Activated T-helper 9 cell treated with anti-CD3 and anti-CD28 coated beads, Interleukin-2, amount 50 U/mL, for 16 hours (primary cell): ENCODE measurements at regions not wholly inside any gene's neighbourhood (a gene's known extent, or its start where the extent isn't known, plus 50 kb on each side); places are given as distances from the start of the nearest gene placed in this dataset.
"Not testable (repeated sequence)": the region's sequence is repeated elsewhere in the genome, so short reads cannot be mapped to it uniquely, and the experiment has no call there.

Experiments
- DNase-seq: peaks from one replicate; pipeline ENCODE4 v3.0.0-alpha.2; 2020; ENCODE audit warnings: low read depth

DNA sequence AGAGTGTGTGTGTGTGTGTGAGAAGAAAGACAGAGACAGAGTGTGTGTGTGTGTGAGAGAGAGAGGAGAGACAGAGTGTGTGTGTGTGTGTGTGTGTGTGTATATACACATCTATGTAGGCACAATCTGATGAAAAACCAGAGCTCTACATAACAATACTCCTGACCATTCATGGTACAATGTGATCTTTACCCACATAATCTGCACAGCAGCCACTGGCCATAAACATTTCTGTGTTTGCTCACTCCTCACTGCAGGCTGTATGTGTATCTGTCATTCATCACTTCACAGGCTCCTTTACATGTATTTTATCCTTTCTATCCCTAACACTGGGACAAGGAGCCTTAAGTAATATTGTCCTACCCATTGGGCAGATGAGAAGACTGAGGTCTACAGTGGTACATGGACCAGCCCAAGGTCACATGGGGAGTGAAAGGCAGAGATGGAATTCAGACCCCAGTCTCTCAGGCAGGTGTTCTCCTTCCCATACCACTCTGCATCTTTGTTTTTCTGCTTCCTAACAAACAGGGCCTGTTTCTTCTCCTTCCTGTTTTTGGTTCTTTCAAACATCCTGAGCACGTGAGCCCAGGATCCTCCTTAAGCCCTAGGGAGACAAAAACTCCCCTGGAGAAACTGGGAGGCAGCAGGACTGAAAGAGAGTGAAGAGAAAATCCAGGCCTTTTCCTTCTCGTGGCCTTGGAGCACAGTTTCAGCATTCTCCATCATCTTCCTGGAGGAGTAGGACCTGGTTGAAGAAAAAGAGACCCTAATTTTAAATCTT lies 201.7 kb upstream of the MSX2 start:
- DNase-seq = no peak

DNA sequence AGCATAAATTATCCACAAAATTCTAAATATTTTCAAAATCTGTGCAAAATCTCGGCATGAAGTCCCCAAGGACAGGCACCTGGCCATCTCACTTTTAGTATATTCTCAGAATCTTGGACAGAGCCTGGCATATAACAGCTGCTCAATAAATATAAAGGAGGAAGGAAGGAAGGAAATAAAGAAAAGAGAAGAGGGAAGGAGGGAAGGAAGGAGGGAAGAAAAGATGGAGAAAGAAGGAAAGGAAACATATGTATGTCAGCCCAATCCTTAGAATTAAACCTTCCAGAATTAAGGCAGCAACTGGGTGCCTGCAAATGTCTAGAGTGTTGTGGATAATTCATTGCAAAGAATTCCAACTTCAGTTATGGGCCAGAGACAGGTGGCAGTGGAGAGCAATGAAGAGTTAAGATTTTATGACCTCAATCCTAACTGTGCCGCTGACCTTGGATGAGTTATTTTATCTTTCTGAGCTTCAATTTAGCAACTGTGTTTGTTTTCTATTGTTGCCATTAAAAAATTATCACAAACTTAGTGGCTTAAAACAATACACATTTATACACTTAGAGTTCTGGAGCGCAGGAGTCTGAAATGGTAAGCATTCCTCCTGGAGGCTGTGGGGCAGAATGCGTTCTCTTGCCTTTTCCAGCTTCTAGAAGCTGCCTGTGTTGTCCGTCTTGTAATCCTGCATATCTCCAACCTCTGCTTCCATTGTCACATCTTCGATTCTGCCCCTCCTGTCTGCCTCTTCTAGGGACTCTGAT lies 200.9 kb upstream of the MSX2 start:
- DNase-seq = no peak

DNA sequence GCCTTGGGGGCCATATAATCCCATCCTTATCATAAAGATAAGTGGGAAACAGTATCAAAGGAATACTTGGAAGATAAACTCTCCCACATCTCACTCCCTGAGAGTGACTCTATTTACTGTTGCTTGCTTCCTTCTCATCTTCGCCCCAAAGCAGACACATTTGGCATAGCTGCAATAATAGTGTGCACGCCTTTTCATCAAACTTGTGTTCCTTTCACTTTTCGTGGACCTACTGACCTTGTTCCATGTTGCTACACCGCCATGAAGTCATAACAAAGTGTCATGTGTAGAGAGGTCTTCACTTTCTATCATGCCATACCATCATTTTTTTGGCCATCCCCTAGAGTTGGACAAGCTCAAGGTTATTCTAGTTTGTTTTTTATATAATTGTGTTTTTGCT lies 200.0 kb upstream of the MSX2 start:
- DNase-seq = no peak

DNA sequence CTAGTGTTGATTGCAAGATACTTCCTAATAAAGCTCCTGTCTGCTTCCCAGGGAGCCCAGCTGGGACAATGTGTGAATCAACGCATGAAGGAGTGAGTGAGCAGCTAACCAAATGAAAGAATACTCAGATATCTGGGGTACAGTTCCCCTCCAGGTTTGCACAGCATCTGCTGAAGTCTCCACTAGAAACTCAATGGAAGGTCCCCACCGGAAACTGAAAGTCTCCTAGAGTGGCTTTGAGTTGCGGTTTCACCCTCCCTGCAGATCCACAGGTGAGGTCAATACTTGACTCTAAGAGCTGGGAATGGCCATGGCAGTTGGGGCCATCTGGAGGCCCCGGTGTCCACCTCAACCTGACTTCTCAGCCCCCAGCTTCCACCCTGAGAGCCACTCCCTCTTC lies 198.2 kb upstream of the MSX2 start:
- DNase-seq = no peak

DNA sequence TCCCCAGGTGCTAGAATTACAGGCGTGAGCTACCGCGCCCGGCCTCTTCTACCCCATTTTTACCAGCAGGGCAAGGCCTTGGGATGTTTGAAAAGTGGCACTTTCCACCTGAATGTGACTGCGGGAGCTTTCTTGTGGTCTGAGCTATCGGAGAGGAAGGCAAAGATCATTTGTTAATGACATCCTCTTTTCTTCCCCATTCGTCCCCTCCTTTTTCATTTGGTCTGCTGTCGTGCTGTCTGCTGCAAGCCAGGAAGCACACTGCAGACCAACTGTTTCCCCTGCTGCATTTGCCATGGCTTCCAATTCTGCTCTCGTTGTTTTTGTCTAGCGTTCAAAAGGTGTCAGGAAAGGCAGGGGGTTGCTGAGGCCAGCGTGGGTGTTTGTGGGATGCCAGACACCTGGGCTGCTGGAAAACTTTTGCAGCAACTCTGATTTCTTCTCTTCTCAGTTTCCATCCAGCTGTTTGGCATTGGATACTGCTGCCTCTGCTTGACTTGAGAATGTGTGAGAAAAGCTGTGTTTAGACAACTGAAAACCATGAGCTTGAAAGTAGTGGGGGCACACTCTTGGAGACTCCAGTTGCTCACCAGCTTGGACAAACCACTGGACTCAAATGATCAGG lies 196.4 kb upstream of the MSX2 start:
- DNase-seq = no peak

DNA sequence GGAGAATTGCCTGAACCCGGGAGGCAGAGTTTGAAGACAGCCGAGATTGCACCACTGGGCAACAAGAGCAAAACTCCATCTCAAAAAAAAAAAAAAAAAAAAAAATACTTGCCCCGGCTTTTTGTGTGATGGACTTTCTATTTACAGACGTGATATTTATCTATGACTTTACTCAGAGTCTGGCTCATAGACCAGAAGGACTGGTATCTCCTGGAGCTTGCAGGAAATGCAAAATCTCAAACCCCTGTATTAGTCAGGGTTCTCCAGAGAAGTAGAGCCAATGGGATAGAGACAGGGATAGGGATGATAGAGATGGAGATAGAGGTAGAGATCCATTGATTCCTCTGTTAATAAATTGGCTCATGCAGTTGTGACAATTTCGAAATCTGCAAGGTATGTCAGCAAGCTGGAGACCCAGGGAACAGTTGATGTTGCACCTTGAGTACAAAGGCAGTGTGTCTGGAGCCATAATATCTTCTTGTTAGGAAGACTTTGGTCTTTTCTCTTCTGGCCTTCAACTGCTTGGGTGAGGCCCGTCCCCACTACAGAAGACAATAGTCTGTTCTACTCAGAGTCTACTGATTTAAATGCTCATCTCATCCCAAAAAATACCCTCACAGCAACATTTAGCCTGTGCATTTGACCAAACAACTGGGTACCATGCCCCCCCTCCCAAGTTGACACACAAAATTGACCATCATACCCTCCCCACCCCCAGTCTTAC lies 195.4 kb upstream of the MSX2 start:
- DNase-seq = no peak

DNA sequence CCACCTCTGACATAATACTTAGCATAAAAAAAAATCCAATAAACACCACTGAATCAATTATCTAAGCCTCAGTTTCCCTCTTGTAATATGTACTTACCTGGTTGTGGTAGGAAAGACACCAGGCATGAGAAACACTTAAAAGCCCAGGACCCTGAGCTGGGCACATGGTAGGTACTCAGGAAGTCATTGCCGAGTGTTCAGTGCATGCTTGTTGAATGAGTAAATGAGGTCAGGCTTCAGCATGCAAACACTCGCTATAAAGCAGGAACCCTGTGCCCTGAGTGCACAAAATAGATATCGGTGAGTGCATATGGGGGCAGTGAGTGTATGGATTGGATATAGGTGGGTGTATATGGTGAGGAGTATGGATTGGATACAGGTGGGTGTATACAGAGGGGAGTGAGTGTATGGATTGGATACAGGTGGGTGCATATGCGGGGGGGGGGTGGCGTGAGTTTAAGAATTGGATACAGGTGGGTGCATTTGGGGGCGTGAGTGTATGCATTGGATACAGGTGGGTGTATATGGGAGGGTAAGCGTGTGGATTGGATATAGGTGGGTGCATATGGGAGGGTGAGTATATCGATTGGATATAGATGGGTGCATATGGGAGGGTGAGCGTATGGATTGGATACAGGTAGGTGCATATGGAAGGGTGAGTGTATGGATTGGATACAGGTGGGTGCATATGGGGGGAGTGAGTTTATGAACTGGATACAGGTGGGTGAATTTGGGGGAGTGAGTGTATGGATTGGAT lies 194.3 kb upstream of the MSX2 start:
- DNase-seq = no peak

DNA sequence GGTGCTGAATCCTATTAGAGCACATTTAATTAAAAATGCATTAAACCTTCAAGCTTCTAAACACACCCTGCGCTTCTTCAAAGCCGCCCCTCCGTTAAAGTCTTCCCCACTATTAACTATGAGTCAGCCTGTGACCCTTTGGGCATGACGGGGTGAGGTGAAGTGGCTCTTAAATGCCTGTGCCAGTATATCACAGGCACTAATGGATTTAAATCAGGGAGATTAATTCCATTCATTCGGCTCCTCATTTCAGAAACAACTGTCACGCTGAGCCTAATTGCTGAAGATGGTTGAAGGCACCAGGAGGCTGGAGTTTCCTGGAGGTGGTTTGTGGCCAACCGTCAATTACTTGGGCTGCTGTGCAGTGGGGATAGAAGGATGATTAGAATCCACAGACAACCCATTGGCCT lies 192.6 kb upstream of the MSX2 start:
- no peak for DNase-seq

DNA sequence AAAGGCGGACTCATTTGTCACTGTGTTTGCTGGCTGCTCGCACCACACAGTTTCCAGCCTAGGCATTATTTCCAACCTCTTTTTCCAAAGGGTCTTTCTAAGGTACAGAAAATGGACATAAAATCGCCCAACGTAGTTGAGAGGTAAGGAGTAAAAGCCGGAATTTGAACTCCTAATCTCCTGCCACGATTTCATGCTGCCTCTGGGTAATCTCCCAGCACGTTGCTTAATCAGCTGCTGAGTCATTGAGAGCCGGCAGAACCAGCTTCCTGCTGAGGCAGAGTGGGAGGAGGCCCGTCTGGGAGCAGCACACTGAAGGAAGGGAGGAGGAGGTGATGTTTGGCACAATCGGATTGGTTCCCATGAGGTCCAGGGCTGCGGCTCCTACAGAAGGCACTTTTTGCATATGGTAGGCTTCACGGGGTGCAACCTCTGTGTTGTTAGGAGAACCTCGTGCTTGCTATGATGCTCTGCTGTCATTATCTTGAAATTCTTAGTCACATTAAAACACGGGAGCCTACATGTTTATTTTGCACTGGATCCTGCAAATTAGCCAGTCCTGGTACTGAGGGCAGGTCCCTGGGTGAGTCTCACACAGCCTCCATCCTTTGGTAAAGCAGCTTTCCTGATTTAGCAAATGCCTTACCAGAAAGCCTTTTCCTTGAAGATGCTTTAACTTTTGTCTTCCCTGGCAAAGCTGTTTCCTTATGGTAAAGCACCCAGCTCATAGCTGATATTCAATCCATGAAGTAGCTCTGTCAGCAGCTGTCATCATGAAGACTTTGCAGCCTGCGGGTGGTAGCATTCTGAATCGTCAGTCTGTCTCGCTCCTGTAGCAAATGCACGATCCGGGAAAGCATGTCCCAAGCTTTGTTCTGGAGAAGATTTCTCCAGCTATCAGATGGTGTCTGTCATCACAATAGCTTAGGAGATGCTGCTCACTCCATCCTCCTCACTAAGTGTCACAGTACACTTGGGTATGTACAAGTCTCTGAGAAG lies 191.6 kb upstream of the MSX2 start:
- no peak for DNase-seq

DNA sequence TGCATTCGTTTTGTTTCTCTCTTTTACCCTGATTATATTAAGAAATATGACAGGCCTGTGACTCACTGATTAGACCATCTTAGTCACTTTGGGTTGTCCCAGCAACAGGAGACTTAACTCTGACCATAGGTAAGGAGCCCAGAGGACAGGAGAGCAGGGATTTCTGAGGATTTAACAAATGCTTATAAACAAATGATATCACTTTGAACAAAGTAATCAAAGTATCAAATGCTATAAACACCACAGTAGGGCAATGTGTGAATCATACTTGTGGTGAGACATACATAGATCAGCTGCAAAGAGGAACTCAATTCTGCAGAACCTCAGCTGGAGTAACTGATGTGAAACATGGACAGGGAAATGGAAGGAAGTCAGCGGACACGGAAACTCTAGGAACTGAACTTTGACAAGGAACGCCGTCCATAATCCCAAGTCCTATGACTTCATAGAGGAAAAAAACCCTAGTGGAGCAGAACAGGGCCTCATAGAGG lies 190.6 kb upstream of the MSX2 start:
- no peak for DNase-seq

DNA sequence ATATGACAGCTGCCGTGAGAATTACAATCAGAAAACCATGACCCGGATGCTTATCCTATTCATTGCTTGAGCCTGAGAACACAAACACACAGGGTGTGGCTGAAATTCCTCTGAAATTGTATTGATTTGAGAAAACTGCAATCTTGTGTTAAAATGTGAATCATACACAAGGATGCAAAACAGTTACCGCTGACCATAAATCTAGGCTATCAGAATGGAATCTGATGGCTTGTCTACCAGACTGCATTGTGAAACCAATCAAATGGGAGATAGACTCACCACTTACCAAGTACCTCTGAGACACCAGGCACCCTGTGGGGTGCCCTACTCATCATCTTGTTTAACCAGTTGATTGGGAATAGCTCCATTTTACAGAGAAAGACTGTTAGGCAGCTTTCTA lies 188.7 kb upstream of the MSX2 start:
- no peak for DNase-seq

DNA sequence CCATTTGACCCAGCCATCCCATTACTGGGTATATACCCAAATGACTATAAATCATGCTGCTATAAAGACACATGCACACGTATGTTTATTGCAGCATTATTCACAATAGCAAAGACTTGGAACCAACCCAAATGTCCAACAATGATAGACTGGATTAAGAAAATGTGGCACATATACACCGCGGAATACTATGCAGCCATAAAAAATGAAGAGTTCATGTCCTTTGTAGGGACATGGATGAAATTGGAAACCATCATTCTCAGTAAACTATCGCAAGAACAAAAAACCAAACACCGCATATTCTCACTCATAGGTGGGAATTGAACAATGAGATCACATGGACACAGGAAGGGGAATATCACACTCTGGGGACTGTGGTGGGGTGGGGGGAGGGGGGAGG lies 184.6 kb upstream of the MSX2 start:
- DNase-seq = not testable (repeated sequence)

DNA sequence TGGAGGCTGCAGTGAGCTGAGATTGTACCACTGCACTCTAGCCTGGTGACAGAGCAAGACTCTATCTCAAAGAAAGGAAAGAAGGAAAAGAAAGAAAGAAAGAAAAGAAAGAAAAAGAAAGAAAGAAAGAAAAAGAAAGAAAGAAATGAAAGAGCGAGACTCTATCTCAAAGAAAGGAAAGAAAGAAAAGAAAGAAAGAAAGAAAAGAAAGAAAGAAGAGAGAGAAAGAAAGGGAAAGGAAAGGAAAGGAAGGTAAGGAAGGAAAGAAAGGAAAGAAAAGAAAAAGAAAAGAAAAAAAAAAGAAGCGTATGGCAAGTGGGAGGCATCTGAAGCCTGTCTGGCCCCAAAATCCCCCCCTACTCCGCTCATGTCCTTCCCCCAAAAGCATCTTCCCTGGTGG lies 182.3 kb upstream of the MSX2 start:
- no peak for DNase-seq

DNA sequence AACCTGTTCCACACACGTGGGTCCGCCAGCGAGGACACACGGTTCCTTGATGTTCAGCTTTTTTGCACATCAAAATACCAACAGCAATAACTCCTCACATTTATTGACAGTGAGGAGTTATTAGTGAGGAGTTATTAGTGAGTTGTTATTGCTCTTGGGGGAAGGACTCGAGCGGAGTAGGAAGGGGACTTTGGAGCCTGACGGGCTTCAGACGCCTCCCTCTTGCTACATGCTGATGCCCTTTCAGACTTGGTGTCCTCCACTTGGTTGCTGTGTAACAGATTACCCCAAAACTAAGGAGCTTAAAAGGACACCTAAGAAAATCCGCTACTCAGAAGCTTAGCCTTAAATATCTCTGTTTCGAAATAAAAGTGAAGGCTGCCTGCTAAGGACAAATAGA lies 181.9 kb upstream of the MSX2 start:
- no peak for DNase-seq

DNA sequence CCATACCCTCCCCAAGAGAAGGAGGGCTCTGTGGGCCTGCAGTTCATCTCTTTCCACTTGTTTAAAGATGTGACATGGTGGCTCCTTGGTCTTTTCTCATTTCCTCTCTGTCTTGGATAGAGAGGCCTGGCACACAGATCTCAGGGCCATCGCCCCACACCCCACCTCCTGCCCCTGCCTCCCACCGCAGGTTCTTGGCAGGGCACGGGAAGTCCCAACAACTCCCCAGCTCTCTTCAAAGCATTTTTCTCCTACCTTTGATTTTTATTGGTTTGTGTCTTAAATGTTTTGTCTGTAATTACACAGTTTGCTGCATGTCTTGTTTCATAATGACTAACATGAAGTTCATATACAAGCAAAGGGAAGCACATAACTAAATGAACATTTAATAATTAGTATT lies 178.5 kb upstream of the MSX2 start:
- DNase-seq = no peak

DNA sequence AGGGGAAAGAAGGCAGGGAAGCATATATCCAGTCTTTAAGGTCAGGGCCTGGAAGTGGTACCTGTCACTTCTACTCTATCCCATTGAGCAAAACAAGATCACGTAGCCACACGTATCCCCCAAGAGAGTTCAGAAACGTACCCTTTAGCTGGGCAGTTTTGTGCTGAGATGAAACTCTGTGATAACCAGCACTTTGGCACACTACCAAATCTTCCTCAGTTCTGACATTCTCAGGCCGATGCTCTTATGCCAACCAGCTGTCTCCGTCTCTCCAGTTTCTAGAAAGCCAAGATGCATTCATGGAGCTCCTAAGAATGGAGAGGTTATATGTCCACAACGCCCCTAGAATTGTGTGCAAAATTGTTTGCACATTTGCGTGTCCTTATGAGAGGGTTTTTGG lies 176.6 kb upstream of the MSX2 start:
- no peak for DNase-seq

DNA sequence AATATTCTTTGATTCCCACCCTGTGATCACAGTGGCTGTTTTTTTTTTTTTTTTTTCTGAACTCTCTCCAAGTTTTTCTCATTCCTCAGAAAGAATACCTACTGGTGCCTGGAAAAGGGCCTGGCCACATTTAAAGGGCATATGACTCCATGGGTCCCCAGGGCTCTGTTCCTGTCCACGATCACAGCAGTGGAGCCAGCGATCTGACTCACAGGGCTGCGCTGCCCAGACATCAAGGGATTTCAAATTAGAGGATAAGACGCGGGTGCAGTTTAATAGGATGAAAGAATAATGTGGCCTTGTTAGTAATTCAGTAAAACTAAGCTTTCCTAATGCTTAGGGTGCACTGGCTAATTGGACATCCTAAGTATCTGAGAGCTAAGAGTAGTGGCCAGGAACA lies 175.1 kb upstream of the MSX2 start:
- no peak for DNase-seq

DNA sequence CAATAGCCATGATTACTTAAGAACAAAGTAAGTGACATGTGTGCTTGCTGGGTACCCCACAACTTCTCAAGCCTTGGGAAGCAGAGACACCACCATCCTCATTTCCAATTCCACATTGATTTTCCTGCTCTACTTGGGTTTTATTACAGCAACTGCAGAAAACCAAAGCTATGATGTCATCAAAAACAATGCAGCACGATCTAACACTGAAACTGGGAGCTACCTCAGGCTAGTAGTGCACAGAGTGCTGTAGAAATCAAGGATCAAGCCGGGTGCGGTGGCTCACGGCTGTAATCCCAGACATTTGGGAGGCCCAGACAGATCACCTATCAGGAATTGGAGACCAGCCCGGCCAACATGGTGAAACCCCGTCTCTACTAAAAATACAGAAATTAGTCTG lies 174.4 kb upstream of the MSX2 start:
- no peak for DNase-seq

DNA sequence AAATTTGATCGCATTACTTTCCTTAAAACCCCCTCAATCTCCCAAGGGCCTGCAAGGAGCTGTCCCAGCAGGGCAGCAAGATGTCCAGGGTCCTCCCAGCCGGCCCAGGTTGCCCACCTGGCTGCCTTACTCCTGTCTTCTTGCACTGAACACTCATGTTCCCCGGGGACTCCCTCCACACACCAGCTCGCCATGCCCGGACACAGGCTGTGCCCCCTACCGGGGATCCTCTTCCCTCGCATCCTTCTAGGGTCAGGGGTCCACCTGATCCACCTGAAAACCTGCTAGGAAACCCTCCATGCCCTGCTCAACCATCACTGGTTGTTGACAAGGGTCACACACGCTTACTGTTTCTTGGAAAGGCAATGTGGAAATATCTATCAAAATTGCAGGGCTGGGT lies 172.0 kb upstream of the MSX2 start:
- DNase-seq = no peak

DNA sequence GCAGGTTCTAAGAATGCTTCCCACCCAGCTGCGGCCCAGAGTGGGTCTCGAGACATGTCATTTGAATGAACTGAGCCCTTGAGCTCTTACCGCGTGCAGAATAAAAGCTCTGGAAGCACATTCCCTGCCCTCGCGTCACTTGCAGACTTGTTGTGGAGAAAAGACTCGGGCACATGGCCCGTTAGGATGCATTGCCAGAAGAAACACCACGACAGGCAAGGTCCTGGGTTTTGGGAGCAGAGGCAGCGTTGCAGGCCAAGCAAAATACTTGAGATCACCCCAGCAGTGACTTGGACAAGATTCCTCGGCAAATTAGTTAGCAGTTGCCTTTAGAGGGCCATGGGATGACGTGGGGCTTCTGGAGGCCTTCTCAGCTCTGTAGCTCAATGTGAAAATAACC lies 170.8 kb upstream of the MSX2 start:
- no peak for DNase-seq
